HepG2 (cell line): ENCODE measurements at regions not wholly inside any gene's neighbourhood (a gene's known extent, or its start where the extent isn't known, plus 50 kb on each side); places are given as distances from the start of the nearest gene placed in this dataset.

Experiments used
- ATAC-seq: fragments of 200-7000 bp; cut with Tn5 transposase; 3 replicates; pipeline ENCODE4 v1.9.1; 2020; ENCODE audit warnings: mild to moderate bottlenecking, moderate library complexity
- BruUV-seq: library from RNA; stranded (reverse); fragments of 400-500 nt; replicated peaks from 2 replicates; lab custom pipeline; 2021; lab: Mats Ljungman, UMichigan
- CTCF ChIA-PET: fragments of 300-600 bp; formaldehyde crosslinking; extraction: SDS; loops from one replicate; lab custom pipeline; 2021; ENCODE audit warnings: low total read pairs, inconsistent platforms, low intra/inter-chr PET ratio; lab: Yijun Ruan, JAX
- POLR2A ChIA-PET: fragments of 350-600 bp; sonication (Branson Sonifier 250); formaldehyde crosslinking; loops from one replicate; lab custom pipeline; 2020; ENCODE audit warnings: antibody characterized with exemption, inconsistent platforms; lab: Yijun Ruan, JAX
- DNase-seq: peaks from one replicate; pipeline ENCODE4 v3.0.0-alpha.2; 2015; ENCODE audit warnings: low spot score
- FAIRE-seq: peaks from 3 replicates; lab custom pipeline; 2011; peaks lifted over from hg19 to GRCh38; lab: Jason Lieb, UNC
- H2AFZ ChIP-seq: one replicate; pipeline ENCODE4 v1.6.1; 2011; ENCODE audit warnings: low read length, inconsistent platforms
- H3K27ac ChIP-seq: fragments of 300-600 bp; 3 replicates; pipeline ENCODE4 v1.8.0; 2011; ENCODE audit warnings: mixed run types, mild to moderate bottlenecking, mixed read lengths, low read length, inconsistent platforms; ENCODE audit not compliant: insufficient read depth; ENCODE audit errors: extremely low read length
- H3K27me3 ChIP-seq, 2 experiments: fragments of 200-600 bp in 1 of 2; 2 replicates in 1 of 2; 3 replicates in 1 of 2; pipeline versions ENCODE4 v1.6.0 to v1.8.0; 2011; ENCODE audit warnings: low read length in 2 of 2, mild to moderate bottlenecking in 2 of 2, moderate library complexity in 2 of 2, inconsistent platforms in 1 of 2; ENCODE audit not compliant: insufficient read depth in 2 of 2, control insufficient read depth in 1 of 2
- H3K36me3 ChIP-seq, 2 experiments: fragments of 200-600 bp in 1 of 2; replicated peaks in 1 of 2; 2 replicates in 1 of 2; 3 replicates in 1 of 2; pipeline versions ENCODE4 v1.5.1 to v1.8.0; 2011; ENCODE audit warnings: low read length in 2 of 2, inconsistent platforms in 1 of 2; ENCODE audit not compliant: insufficient read depth in 2 of 2, control insufficient read depth in 1 of 2
- H3K4me1 ChIP-seq: 2 replicates; pipeline ENCODE4 v1.5.1; 2012; ENCODE audit warnings: low read length, inconsistent platforms; ENCODE audit not compliant: insufficient read depth
- H3K4me2 ChIP-seq: 2 replicates; pipeline ENCODE4 v1.6.0; 2011; ENCODE audit warnings: low read depth, low read length, inconsistent platforms
- H3K4me3 ChIP-seq, 3 experiments: fragments of 200-600 bp in 1 of 3; sonication (generic), shearing (Covaris generic) in 1 of 3; replicated peaks in 1 of 3; 2 replicates each; pipeline ENCODE4 v1.5.1; 2011 to 2016; ENCODE audit warnings: low read length in 3 of 3, inconsistent platforms in 2 of 3, low read depth in 2 of 3, mild to moderate bottlenecking in 2 of 3, control low read depth in 1 of 3, mixed read lengths in 1 of 3; ENCODE audit not compliant: insufficient read depth in 1 of 3
- H3K79me2 ChIP-seq: one replicate; pipeline ENCODE4 v1.6.1; 2011; ENCODE audit warnings: low read length, inconsistent platforms; ENCODE audit not compliant: insufficient read depth
- H3K9ac ChIP-seq: 2 replicates; pipeline ENCODE4 v1.6.0; 2011; ENCODE audit warnings: mild to moderate bottlenecking, low read depth, low read length, inconsistent platforms; ENCODE audit not compliant: insufficient read depth
- H3K9me3 ChIP-seq: 2 replicates; pipeline ENCODE4 v1.5.1; 2012; ENCODE audit warnings: mild to moderate bottlenecking, low read length
- H4K20me1 ChIP-seq: 2 replicates; pipeline ENCODE4 v1.6.0; 2011; ENCODE audit warnings: inconsistent platforms, mild to moderate bottlenecking, low read length, moderate library complexity; ENCODE audit not compliant: insufficient read depth
- ZBTB7B ChIP-seq: sonication (generic); formaldehyde crosslinking; IDR thresholded peaks from 2 replicates; pipeline ENCODE4 v1.4.0; 2020; ENCODE audit warnings: missing genetic modification reagents
- ZFP36L2 ChIP-seq: sonication (generic); formaldehyde crosslinking; IDR thresholded peaks from 2 replicates; pipeline ENCODE4 v1.4.0; 2020; ENCODE audit warnings: missing genetic modification reagents
- ZNF121 ChIP-seq: sonication (generic); formaldehyde crosslinking; IDR thresholded peaks from 2 replicates; pipeline ENCODE4 v1.5.0; 2020; ENCODE audit warnings: mild to moderate bottlenecking, missing genetic modification reagents
- WGBS: methylation state at CpG from one replicate; pipeline ENCODE4 v1.1.6; 2017; ENCODE audit warnings: low lambda C conversion rate; 5-methylcytosine and 5-hydroxymethylcytosine counted together
- in situ Hi-C: cut with HindIII; loops from 2 replicates; pipeline ENCODE4 v1.10.0; 2017; ENCODE audit warnings: low pct_unique_long_range_greater_than_20kb; ENCODE audit not compliant: extremely low pct_ligation_motif_present
- intact Hi-C: fragments of 100-400 bp; cut with micrococcal nuclease; formaldehyde crosslinking; loops from one replicate; pipeline ENCODE4 v1.10.0; 2022; ENCODE audit not compliant: unreplicated experiment
- TF ChIP-seq, protein P1 (sequence below): sonication (generic); formaldehyde crosslinking; IDR thresholded peaks from 2 replicates; pipeline ENCODE4 v1.8.0; 2022; ENCODE audit warnings: missing genetic modification reagents, mild to moderate bottlenecking, borderline replicate concordance
- TF ChIP-seq, protein P2 (sequence below): sonication (generic); formaldehyde crosslinking; IDR thresholded peaks from 2 replicates; pipeline ENCODE4 v1.8.1; 2023; ENCODE audit warnings: mild to moderate bottlenecking, missing genetic modification reagents, borderline replicate concordance

DNA sequence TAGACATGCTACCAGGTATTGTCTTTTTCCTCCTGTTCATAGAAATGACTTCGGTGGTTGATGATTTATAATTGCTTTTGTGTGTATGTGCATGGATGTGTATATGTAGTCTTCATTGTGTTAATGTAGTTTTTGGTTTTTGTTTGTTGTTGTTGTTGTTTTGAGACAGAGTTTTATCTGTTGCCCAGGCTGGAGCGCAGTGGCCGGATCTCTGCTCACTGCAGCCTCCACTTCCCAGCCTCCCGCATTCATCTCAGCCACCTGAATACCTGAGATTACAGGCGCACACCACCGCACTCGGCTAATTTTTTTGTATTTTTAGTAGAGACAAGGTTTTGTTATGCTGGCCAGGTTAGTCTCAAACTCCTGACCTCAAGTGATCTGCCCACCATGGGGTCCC, 75.2 kb downstream of the HFE start:
- Histone ChIP-seq H3K9me3 (no peaks in the 10 kb centered on the region), H2AFZ (no peak overlapping the region), H3K27me3 (no peaks in the 10 kb centered on the region; a peak in 1 of 5 replicates), H3K27ac (no peak overlapping the region), H3K9ac (no peak overlapping the region), H3K36me3 (no peaks in the 10 kb centered on the region), H3K79me2 (peaks cover 7% of the 10 kb centered on the region), H3K4me3 (no peak overlapping the region), H3K4me1 (peaks cover 14% of the 10 kb centered on the region), H4K20me1 (peaks cover 10% of the 10 kb centered on the region; the same call in 1 of the 2 replicates), H3K4me2 (no peak overlapping the region)
- 96% methylated on average over 7 of the region's 7 CpGs for WGBS
- in situ Hi-C loops = no loop called here
- DNase-seq (no peak), FAIRE-seq (no peak), ATAC-seq (no peak)
- POLR2A ChIA-PET = interaction anchor here (1.0 to 1.6 kb wide), 4 partner anchors 26 to 54 kb away, joined by 3 to 6 read pairs (median 4); a partner anchor contains a TSS
- BruUV-seq = no TSS peak
- CTCF ChIA-PET = no interaction called here
- TF ChIP-seq, protein P1, sequence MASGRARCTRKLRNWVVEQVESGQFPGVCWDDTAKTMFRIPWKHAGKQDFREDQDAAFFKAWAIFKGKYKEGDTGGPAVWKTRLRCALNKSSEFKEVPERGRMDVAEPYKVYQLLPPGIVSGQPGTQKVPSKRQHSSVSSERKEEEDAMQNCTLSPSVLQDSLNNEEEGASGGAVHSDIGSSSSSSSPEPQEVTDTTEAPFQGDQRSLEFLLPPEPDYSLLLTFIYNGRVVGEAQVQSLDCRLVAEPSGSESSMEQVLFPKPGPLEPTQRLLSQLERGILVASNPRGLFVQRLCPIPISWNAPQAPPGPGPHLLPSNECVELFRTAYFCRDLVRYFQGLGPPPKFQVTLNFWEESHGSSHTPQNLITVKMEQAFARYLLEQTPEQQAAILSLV (CRISPR knock-in tag) = no peak
- TF ChIP-seq ZFP36L2 (CRISPR knock-in tag) = no peak
- TF ChIP-seq, protein P2, sequence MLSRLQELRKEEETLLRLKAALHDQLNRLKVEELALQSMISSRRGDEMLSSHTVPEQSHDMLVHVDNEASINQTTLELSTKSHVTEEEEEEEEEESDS = no peak
- intact Hi-C loops = no loop called here

GRCh38 chr6:26163427-26164119, 76.3 kb downstream of the HFE start:
- DNase-seq (no peak), ATAC-seq (no peak), FAIRE-seq (no peak)
- intact Hi-C loops = no loop called here
- Histone ChIP-seq H3K79me2 (peaks cover 5% of the 10 kb centered on the region), H3K27me3 (no peaks in the 10 kb centered on the region; a peak in 1 of 5 replicates), H3K4me2 (no peak overlapping the region), H4K20me1 (peaks cover 4% of the 10 kb centered on the region; the same call in 1 of the 2 replicates), H3K9ac (no peak overlapping the region), H3K36me3 (no peaks in the 10 kb centered on the region), H3K27ac (no peak overlapping the region), H3K4me1 (peaks cover 14% of the 10 kb centered on the region), H3K9me3 (no peaks in the 10 kb centered on the region), H2AFZ (no peak overlapping the region), H3K4me3 (no peak overlapping the region)
- POLR2A ChIA-PET = interaction anchor here (0.8 to 1.4 kb wide), 2 partner anchors 39 to 120 kb away, joined by 3 to 6 read pairs; a partner anchor contains a TSS
- BruUV-seq = no TSS peak
- WGBS = 84% methylated on average over 11 of the region's 11 CpGs
- in situ Hi-C loops = no loop called here
- TF ChIP-seq ZBTB7B (CRISPR knock-in tag) (no peak), ZNF121 (no peak)
- TF ChIP-seq, protein P1 (CRISPR knock-in tag) = no peak
- CTCF ChIA-PET = no interaction called here
